NCI-H524 treated with DMSO at 0.1 percent for 48 hours (cell line): ENCODE measurements at regions not wholly inside any gene's neighbourhood (a gene's known extent, or its start where the extent isn't known, plus 50 kb on each side); places are given as distances from the start of the nearest gene placed in this dataset.
"Not testable (repeated sequence)": the region's sequence is repeated elsewhere in the genome, so short reads cannot be mapped to it uniquely, and the experiment has no call there.

Experiments
- DNase-seq: peaks from one replicate; lab custom pipeline; 2025; lab: John Stamatoyannopoulos, UW

DNA sequence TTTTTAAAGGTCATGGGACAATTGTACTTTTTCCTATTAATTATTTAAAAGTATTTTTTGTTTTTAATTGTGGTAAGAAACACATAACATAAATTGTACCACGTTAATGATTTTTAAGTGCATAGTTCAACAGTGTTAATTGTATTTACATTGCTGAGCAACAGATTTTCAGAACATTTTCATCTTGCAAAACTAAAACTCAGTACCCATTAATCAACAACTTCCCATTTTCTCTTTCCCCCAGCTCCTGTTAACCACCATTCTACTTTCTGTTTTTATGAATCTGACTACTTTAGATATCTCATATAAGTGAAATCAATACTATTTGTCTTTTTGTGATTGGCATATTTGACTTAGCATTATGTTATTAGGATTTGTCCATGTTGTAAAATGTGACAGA, 483.9 kb upstream of the ZNF804A start:
- DNase-seq = no peak

DNA sequence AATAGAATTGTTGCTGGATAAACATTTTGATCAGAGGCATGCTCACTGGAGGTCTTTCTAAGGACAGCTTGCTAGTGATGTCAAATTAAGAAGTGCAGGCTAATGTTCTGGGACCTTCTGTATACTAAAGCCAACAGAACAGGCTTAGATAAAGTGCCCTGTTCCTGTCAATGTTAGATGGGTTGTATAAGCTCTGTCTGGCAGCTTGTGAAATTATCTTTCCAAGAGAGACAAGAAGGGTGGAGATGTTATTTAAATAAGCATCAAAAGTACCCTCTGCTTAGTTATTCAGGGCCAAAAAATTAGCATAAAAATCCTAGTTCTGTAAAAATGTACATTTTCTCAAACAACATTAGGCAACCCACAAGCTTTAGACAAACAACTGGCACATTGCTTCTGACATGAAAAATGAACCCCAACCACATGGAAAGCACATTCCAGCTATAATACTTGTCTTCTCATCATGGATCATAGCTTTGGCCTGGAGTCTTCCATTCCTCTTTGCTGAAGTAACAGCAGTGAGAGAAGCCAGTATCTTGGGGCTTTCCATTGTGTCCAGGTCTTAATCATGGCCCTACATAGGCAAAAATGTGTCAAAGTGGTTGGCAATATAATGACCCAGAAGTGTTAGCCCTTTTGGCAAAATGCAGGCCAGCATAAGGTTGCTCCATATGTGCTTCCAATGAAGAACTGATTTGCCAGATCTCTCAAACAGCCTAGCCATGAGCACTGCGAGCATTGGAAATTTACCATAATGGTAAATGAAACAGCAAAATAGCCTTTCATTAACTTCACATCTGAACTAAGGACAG, 478.1 kb upstream of the ZNF804A start:
- DNase-seq = no peak

DNA sequence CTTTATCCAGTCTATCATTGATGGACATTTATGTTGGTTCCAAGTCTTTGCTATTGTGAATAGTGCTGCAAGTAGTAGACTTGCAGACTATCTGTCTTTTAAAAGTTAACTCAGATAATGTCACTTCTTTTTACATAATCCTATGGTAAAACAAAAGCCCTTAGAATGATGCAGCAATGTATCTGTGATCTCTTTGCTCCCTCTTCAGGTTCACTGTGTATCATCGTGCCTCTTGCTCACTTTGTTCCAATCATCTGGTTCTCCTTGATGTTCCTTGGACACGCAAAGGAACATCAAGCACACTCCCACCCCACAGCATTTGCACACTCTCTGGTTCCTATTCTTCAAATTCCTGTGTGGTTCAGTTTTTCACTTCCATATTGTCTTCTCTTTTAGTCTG, 472.5 kb upstream of the ZNF804A start:
- DNase-seq = no peak

DNA sequence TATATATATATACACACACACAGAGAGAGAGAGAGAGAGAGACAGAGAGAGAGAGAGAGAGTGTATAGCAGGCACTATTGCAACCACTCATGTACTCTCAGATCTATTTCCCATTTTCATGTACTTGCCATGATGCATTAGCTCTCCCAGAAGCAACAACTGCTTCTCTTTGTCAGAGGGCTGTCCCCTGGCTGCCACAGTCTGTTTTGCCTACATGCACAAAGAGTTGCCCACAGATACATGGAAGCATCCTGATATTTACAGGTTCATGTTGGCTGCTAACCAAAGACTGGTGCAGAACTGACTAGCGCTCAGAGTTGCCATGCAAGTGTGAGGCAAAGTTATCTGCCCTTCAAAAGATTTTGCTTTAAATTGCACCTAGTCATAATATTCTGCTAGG, 469.3 kb upstream of the ZNF804A start:
- no peak for DNase-seq

DNA sequence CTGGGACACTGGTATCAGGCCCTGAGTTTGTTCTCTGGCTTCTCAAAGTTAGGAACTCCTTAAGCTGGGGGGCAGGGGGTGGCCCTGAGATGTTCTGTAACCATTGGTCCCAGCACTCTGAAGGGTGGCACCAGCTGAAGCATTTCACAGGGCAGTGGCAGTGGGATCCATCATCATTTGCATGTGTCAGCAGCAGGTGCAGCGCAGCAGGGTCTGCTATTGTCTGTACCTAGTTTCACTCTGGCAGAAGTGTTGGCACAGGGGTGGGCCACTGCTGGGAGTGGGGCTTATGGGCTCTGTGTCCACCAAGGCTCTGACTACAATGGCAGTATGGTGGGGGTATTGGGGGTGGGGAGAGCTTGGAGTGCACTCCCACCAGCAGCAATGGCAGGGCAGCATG, 460.4 kb upstream of the ZNF804A start:
- DNase-seq = no peak

DNA sequence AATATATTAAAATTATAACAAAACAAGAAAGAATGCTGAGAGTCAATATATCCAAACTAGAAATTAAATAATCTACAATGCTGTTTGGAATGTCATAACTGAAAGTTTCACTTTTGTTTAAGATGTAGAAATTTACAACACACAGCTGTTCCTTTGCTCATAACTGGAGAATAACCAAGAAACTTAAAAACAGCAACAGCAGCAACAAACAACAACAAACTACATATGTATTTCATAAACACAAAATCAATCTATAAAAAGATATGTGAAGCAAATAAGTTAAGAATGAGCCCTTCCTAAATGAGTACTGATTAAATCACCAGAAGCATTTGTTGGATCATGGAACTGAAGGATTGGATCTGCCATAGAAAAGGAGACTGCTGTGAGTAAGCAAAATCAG, 456.5 kb upstream of the ZNF804A start:
- DNase-seq = no peak

DNA sequence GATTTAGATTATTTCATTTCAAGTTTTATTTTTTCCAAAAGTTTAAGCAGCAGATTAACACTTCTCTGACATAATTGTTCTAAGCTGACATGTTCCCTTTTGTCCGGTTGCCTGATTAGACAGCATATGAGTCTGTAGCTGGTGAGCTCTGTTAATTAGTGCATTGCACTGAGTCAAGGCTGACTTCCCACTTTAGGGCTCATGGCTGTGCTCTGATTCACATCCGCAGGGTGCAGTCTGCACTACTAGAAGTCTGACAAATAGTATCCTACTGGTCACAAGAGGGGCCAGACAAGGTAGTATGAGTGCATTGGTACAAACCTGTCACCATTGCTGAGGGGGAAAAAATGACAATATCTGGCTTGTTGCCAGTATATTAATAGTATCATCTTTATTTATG, 443.9 kb upstream of the ZNF804A start:
- no peak for DNase-seq

DNA sequence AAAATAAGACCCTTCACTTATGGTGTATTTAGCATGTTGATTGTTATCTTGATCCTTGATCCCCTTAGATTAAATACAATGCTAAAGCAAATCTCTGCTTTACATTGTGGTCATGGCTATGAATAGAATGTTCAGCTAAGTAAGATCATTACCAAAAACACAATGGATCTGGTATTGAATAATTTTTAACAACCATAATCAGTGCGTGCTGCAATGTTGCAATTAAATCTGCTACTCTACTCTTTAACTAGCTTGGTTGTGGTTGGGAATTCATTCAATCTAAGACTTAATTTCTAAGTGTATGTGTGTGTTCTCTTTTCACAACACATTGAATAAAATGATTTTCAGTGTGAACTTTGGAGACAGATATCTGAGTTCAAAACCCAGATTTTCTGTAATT, 442.5 kb upstream of the ZNF804A start:
- no peak for DNase-seq

DNA sequence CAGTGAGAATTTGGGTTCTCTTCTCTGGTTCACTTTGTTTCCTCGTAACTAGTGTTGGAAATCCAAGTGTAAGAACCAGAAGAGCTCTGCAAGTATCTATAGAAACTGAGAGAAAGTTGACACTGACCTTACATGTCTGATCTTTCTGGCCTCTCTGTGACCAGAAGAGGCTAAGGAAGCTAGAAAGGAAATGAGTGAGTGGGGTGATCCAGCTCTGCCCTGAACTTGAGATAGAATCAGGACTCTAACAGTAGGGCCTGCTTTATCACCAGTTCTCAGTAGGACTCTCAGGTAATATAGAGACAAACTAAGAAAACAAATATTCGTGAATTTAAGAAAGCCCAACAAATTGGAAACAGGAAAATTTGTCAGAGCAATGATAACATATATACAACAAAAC, 441.2 kb upstream of the ZNF804A start:
- no peak for DNase-seq

DNA sequence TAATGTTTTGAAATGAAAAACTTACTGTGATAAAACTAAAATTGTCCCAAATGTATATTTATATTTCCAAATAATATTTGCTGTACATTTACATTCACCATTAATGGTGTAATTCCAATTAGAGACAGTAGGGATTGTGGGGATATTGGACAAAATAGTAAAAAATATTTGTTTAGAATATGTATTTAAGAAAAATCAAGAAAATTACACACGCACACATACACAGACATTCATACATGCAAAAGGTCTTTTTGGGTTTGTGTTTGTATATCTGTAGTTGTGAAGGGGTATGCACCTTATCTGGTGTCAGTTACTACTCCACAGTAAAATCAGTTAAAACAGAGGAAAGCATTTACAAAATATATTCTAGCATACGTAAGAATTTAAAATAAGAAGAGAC, 435.9 kb upstream of the ZNF804A start:
- no peak for DNase-seq

DNA sequence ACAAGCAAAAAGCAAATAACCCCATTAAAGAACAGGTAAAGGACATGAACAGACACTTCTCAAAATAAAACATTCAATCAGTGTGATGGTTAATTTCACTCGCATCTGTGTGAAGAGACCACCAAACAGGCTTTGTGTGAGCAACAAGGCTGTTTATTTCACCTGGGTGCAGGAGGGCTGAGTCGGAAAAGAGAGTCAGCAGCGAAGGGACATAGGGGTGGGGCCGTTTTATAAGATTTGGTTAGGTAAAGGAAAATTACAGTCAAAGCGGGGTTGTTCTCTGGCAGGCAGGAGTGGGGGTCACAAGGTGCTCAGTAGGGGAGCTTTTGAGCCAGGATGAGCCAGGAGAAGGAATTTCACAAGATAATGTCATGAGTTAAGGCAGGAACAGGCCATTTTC, 429.5 kb upstream of the ZNF804A start:
- DNase-seq = not testable (repeated sequence)

DNA sequence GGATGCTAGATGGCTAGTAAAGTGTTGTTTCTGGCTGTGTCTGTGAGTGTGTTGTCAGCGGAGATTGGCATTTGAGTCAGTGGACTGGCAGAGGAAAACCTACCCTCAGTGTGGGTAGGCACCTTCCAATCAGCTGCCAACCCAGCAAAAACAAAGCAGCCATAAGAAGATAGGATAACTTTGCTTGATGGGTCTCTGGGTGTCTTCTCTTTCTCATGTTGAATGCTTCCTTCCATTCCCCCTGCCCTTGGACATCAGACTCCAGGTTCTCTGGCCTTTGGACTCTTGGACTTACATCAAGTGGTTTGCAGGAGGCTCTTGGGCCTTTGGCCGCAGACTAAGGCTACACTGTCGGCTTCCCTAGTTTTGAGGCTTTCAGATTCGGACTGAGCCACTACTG, 429.0 kb upstream of the ZNF804A start:
- DNase-seq = no peak

DNA sequence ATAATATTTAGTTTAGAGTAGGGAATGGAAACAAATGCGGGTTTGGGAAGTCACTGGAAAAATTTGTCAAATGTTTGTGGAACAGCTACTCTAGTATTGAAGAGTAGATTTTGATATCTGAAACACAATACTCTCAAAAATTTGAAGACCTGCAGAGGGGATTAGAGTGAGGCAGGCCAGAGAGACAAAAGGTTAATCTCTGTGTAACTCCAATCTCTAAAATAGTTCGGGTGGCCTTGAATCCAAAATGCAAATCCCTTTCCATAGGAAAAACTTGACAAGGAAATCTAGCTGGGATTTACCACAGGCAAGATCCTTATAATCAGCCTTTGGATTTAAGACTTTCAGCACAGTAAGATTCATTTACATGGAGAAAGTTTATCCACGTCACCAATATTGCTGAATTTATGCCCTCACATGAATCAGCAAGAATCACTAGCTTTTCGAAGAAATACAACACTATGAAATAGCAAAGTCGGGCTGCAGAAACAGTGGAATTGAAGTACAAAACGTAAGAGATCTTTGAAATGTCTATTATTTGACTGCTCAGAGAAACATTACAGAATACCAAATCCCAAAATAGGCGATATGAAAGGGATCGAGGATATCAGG, 423.7 kb upstream of the ZNF804A start:
- no peak for DNase-seq

DNA sequence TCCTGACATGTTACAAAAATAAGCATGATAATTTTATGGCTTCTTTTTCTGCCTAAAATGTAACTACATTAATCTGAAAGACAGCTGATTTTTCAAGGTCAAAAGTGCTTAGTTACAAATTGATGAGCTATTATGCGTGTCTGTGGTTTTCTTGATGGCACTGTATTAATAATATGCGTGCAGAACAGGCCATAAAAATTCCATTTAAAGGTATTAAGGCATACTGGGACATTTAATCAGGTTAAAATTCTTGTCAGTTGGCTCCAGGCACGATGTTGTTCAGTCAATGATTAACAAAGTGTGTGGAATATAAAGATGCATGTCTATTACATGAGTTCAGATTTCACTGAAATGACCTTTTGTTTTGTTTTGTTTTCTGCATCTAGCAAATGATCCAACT, 420.1 kb upstream of the ZNF804A start:
- no peak for DNase-seq

DNA sequence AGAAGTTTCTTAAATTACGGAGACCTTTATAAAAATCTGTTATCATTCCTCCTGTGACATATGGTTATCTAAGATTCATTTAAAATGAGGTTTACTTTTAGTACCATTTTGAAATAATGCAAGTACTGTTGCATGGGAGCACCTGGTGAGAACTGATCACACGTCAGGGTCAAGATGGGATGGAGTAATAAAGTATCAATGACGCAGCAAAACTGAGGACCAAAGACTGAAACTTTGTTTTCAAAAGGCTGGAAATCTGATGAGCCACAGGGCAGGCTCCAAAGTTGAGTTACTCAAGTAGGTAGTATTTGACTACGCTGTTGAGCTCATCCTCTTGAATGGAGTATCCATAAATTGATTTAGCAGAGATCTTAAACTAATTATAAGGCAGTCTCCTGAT, 411.9 kb upstream of the ZNF804A start:
- no peak for DNase-seq

DNA sequence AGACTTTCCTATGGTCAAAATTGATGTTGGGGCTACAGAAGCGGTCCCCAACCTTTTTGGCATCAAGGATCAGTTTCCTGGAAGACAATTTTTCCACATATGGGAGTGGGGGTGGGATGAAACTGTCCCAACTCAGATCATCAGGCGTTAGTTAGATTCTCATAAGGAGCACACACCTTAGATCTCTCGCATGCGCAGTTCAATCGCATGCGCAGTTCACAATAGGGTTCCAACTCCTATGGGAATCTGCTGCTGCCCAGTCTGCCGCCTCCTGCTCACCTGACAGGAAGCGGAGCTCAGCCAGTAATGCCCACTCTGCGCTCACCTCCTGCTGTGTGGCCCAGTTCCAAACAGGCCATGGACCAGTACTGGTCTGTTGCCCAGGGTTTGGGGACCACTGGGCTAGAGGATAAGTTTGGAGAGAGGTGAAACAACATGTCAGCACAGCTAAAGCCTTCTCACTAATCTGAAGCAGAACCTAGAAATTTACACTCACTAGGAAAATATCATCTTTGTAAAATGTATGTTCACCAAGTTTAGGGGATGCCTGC, 410.8 kb upstream of the ZNF804A start:
- no peak for DNase-seq

DNA sequence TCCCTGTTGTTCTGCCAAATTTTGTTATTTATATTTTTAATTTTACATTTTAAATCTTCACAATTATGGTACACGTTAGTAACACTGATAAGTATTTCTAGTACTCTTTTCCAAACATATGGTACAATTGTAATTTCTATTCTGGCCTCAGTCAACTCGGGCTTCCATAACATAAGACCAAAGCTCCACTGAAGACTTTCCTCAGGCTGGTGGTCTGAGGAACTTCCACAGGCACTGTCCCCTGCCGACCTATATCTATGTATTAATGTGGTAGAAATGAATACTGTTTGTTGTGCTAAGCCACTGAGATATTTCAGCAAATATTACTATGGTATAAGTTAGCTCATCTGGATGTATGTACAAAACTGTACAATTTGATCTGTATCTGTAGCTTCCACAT, 407.6 kb upstream of the ZNF804A start:
- DNase-seq = no peak

DNA sequence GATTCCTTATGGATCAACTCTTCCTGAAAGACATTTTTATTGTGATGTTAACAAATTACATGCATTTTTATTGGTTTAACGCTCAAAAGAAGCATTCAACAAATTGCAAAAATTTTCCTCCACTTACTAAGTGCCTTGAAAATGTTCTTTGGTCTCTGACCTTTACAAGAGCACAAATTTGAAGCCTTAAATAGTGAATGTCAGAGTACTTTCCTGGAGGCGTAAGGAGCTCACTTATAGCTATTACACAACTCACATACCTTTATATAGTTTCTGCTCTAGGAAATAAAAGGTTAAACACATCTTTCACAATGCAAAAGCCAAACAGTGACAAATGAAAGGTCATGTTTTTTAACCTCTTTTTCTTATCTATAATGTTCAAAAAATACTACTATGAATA, 405.7 kb upstream of the ZNF804A start:
- no peak for DNase-seq

DNA sequence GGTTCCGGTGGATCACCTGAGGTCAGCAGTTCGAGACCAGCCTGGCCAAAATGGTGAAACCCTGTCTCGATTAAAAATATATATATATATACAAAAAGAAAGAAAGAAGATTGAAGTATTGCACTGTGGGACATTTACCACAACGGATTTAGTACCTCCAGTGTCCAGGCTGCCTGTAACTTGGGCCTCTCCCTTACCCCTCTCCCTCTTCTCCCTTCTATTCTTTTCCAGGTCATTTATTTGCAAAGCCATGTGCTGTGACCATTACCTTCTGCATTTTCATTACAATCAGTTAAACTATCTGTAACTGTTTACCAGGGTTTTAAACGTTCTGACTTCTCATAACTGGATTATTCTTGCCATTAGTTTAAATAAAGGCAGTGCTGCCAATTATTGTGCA, 400.9 kb upstream of the ZNF804A start:
- DNase-seq = no peak

DNA sequence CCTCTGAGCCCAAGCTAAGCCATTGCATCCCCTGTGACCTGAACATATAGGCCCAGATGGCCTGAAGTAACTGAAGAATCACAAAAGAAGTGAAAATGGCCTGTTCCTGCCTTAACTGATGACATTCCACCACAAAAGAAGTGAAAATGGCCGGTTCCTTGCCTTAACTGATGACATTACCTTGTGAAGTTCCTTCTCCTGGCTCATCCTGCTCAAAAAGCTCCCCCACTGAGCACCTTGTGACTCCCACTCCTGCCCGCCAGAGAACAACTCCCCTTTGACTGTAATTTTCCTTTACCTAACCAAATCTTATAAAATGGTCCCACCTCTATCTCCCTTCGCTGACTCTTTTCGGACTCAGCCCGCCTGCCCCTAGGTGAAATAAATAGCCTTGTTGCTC, 399.5 kb upstream of the ZNF804A start:
- not testable (repeated sequence) for DNase-seq

DNA sequence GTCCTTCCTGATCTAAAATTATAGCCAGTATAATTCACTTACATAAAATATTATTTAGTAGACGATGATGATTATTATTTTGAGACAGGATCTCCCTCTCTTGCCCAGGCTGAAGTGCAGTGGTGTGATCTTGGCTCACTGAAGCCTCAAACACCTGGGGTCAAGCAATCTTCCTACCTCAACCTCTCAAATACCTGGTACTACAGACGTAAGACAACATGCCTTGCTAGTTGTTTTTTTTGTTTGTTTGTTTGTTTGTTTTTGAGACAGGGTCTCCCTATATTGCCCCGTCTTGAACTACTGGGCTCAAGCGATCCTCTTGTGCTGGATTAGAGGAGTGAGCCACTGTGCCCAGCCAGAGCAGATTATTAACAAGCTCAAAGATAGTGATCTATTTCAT, 399.1 kb upstream of the ZNF804A start:
- no peak for DNase-seq

DNA sequence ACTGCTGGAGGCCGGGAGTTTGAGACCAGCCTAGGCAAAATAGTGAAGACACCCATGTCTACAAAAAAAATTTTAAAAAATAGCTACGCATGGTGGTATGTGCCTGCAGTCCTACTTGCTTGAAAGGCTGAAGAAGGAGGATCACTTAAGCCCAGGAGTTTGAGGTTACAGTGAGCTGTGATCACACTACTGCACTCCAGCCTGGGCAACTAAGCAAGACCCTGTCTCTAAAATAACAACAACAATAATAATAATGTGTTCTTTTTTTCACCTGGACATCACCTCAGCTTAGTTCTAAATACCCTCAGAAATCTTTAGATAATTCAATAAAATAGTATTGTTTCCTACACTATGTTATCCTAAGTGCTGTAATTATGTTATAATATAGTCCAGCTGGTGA, 397.1 kb upstream of the ZNF804A start:
- DNase-seq = no peak

DNA sequence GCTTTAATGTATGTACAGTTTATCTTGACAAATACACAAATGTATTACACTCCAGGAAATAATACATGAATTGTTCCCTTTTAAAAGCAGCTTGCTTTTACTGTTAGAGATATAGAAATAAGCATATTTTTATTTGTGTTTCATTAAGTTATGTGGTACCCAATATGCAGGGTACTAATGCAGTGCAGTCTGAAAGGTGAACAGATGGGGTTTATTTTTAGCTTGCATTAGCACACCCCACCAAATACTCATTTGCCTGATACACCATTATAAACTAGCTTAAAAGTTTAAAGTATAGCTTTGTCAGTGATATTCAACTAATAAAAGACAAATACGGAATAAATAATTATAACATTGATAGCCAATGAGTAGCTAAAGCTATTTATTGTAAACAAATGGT, 394.7 kb upstream of the ZNF804A start:
- no peak for DNase-seq
